Erythroblast (primary cell): ENCODE measurements at regions not wholly inside any gene's neighbourhood (a gene's known extent, or its start where the extent isn't known, plus 50 kb on each side); places are given as distances from the start of the nearest gene placed in this dataset.

Experiments used
- GATA1 ChIP-seq: IDR thresholded peaks from 2 replicates; pipeline ENCODE4 v1.6.1; 2011; ENCODE audit warnings: low read depth, mild to moderate bottlenecking, control low read depth, low read length, moderate library complexity
- POLR2A ChIP-seq: IDR thresholded peaks from 2 replicates; pipeline ENCODE4 v1.6.1; 2011; ENCODE audit warnings: mild to moderate bottlenecking, low read length

DNA sequence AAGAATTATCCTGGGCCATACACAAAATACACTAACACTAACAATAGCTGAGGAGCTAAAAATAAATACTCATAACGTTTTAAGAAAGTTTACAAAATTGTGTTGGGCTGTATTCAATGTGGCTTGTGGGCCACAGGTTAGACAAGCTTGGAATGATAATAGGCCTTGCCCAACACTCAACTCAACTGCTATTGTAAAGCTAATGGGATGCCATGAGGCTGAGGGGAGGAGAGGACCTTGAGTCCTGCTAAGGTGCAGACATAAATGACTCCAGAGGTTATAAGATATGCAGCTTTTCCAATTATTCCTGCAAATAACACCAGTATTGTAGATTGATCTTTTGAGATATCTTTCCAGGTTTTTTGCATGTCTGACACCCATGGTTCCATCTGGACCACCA lies 97.0 kb downstream of the FCRL5 start:
- TF ChIP-seq POLR2A (no peak), GATA1 (no peak)
